ENCODE measurements at regions not wholly inside any gene's neighbourhood (a gene's known extent, or its start where the extent isn't known, plus 50 kb on each side); places are given as distances from the start of the nearest gene placed in this dataset.

- TF ChIP-seq POU2F2 (IDR thresholded peaks at IDR 0.05; ENCODE audit: low read depth, low read length), result no peak
- no peak for TF ChIP-seq POLR2AphosphoS5 (IDR thresholded peaks at IDR 0.05; ENCODE audit: low read depth, low read length)
- TF ChIP-seq PAX5 (IDR thresholded peaks at IDR 0.05; ENCODE audit: insufficient read depth, low read length, severe bottlenecking), result no peak
- TF ChIP-seq SPI1 (IDR thresholded peaks at IDR 0.05; ENCODE audit: low read depth, low read length), result no peak
- TF ChIP-seq TAF1 (IDR thresholded peaks at IDR 0.05; ENCODE audit: low read depth, low read length), result no peak
- no peak for TF ChIP-seq POLR2A (IDR thresholded peaks at IDR 0.05; ENCODE audit: low read depth, low read length)
- no peak for FAIRE-seq
- no peak for DNase-seq (ENCODE audit: insufficient read length, low spot score)
Measured at GRCh38 chr22:48838846-48839730, 988.6 kb downstream of the BRD1 start.

- no peak for DNase-seq (ENCODE audit: insufficient read length, low spot score)
- FAIRE-seq, result no peak
- TF ChIP-seq PAX5 (IDR thresholded peaks at IDR 0.05; ENCODE audit: insufficient read depth, low read length, severe bottlenecking) (no peak), POLR2AphosphoS5 (IDR thresholded peaks at IDR 0.05; ENCODE audit: low read depth, low read length) (no peak), POU2F2 (IDR thresholded peaks at IDR 0.05; ENCODE audit: low read depth, low read length) (no peak), SPI1 (IDR thresholded peaks at IDR 0.05; ENCODE audit: low read depth, low read length) (no peak), TAF1 (IDR thresholded peaks at IDR 0.05; ENCODE audit: low read depth, low read length) (no peak), POLR2A (IDR thresholded peaks at IDR 0.05; ENCODE audit: low read depth, low read length) (no peak)
Measured at GRCh38 chr22:48838376-48838775, 989.3 kb downstream of the BRD1 start.

- DNase-seq (ENCODE audit: insufficient read length, low spot score) (no peak), FAIRE-seq (no peak)
- TF ChIP-seq POU2F2 (IDR thresholded peaks at IDR 0.05; ENCODE audit: low read depth, low read length) (no peak), TAF1 (IDR thresholded peaks at IDR 0.05; ENCODE audit: low read depth, low read length) (no peak), SPI1 (IDR thresholded peaks at IDR 0.05; ENCODE audit: low read depth, low read length) (no peak), POLR2A (IDR thresholded peaks at IDR 0.05; ENCODE audit: low read depth, low read length) (no peak), PAX5 (IDR thresholded peaks at IDR 0.05; ENCODE audit: insufficient read depth, low read length, severe bottlenecking) (no peak), POLR2AphosphoS5 (IDR thresholded peaks at IDR 0.05; ENCODE audit: low read depth, low read length) (no peak)
Measured at GRCh38 chr22:48837341-48837935, 990.2 kb downstream of the BRD1 start.

- FAIRE-seq (no peak), DNase-seq (ENCODE audit: insufficient read length, low spot score) (no peak)
- TF ChIP-seq POU2F2 (IDR thresholded peaks at IDR 0.05; ENCODE audit: low read depth, low read length) (no peak), POLR2A (IDR thresholded peaks at IDR 0.05; ENCODE audit: low read depth, low read length) (no peak), TAF1 (IDR thresholded peaks at IDR 0.05; ENCODE audit: low read depth, low read length) (no peak), SPI1 (IDR thresholded peaks at IDR 0.05; ENCODE audit: low read depth, low read length) (no peak), PAX5 (IDR thresholded peaks at IDR 0.05; ENCODE audit: insufficient read depth, low read length, severe bottlenecking) (no peak), POLR2AphosphoS5 (IDR thresholded peaks at IDR 0.05; ENCODE audit: low read depth, low read length) (no peak)
Measured at GRCh38 chr22:48836673-48837340, 990.9 kb downstream of the BRD1 start.

- DNase-seq (ENCODE audit: insufficient read length, low spot score) (no peak), FAIRE-seq (no peak)
- TF ChIP-seq POU2F2 (IDR thresholded peaks at IDR 0.05; ENCODE audit: low read depth, low read length) (no peak), POLR2AphosphoS5 (IDR thresholded peaks at IDR 0.05; ENCODE audit: low read depth, low read length) (no peak)
Measured at GRCh38 chr22:48835857-48836672, 991.6 kb downstream of the BRD1 start.

GRCh38 chr22:48835364-48835763 is 992.3 kb downstream of the BRD1 start:
- DNase-seq (ENCODE audit: insufficient read length, low spot score) (no peak), FAIRE-seq (no peak)
- TF ChIP-seq SPI1 (IDR thresholded peaks at IDR 0.05; ENCODE audit: low read depth, low read length) (no peak), POLR2A (IDR thresholded peaks at IDR 0.05; ENCODE audit: low read depth, low read length) (no peak), POLR2AphosphoS5 (IDR thresholded peaks at IDR 0.05; ENCODE audit: low read depth, low read length) (no peak), PAX5 (IDR thresholded peaks at IDR 0.05; ENCODE audit: insufficient read depth, low read length, severe bottlenecking) (no peak), TAF1 (IDR thresholded peaks at IDR 0.05; ENCODE audit: low read depth, low read length) (no peak), POU2F2 (IDR thresholded peaks at IDR 0.05; ENCODE audit: low read depth, low read length) (no peak)

- TF ChIP-seq TAF1 (IDR thresholded peaks at IDR 0.05; ENCODE audit: low read depth, low read length), result no peak
- TF ChIP-seq POLR2A (IDR thresholded peaks at IDR 0.05; ENCODE audit: low read depth, low read length), result no peak
- no peak for TF ChIP-seq SPI1 (IDR thresholded peaks at IDR 0.05; ENCODE audit: low read depth, low read length)
- TF ChIP-seq POU2F2 (IDR thresholded peaks at IDR 0.05; ENCODE audit: low read depth, low read length), result no peak
- no peak for TF ChIP-seq PAX5 (IDR thresholded peaks at IDR 0.05; ENCODE audit: insufficient read depth, low read length, severe bottlenecking)
- no peak for TF ChIP-seq POLR2AphosphoS5 (IDR thresholded peaks at IDR 0.05; ENCODE audit: low read depth, low read length)
- DNase-seq (ENCODE audit: insufficient read length, low spot score), result no peak
- no peak for FAIRE-seq
Measured at GRCh38 chr22:48834404-48834803, 993.3 kb downstream of the BRD1 start.

GRCh38 chr22:48832592-48832991 is 995.1 kb downstream of the BRD1 start:
- DNase-seq (ENCODE audit: insufficient read length, low spot score), result no peak
- TF ChIP-seq TAF1 (IDR thresholded peaks at IDR 0.05; ENCODE audit: low read depth, low read length) (no peak), PAX5 (IDR thresholded peaks at IDR 0.05; ENCODE audit: insufficient read depth, low read length, severe bottlenecking) (no peak), POLR2AphosphoS5 (IDR thresholded peaks at IDR 0.05; ENCODE audit: low read depth, low read length) (no peak), POU2F2 (IDR thresholded peaks at IDR 0.05; ENCODE audit: low read depth, low read length) (no peak), SPI1 (IDR thresholded peaks at IDR 0.05; ENCODE audit: low read depth, low read length) (no peak), POLR2A (IDR thresholded peaks at IDR 0.05; ENCODE audit: low read depth, low read length) (no peak)
- FAIRE-seq, result no peak

Measured in GM12891 (cell line).